AG08395 (cell line): ENCODE measurements at regions not wholly inside any gene's neighbourhood (a gene's known extent, or its start where the extent isn't known, plus 50 kb on each side); places are given as distances from the start of the nearest gene placed in this dataset.
"Not testable (repeated sequence)": the region's sequence is repeated elsewhere in the genome, so short reads cannot be mapped to it uniquely, and the experiment has no call there.

Source experiments
- DNase-seq: peaks from one replicate; pipeline ENCODE4 v3.0.0; 2012; ENCODE audit warnings: mixed read lengths, low spot score

GRCh38 chr13:78139765-78140164 is 221.1 kb upstream of the EDNRB start:
- no peak for DNase-seq

GRCh38 chr13:78138756-78139155 is 220.1 kb upstream of the EDNRB start:
- DNase-seq, result no peak

GRCh38 chr13:78137404-78138142 is 218.9 kb upstream of the EDNRB start:
- DNase-seq, result peak; percentile 67

- DNase-seq, result no peak
Measured at GRCh38 chr13:78136966-78137365, 218.3 kb upstream of the EDNRB start.

GRCh38 chr13:78133511-78133910 is 214.9 kb upstream of the EDNRB start:
- DNase-seq, result no peak

GRCh38 chr13:78131811-78132210 is 213.2 kb upstream of the EDNRB start:
- DNase-seq, result peak; percentile 9

GRCh38 chr13:78131346-78131745 is 212.7 kb upstream of the EDNRB start:
- DNase-seq, result no peak

GRCh38 chr13:78129823-78130222 is 211.2 kb upstream of the EDNRB start:
- DNase-seq, result no peak

GRCh38 chr13:78129359-78129758 is 210.7 kb upstream of the EDNRB start:
- no peak for DNase-seq

GRCh38 chr13:78121459-78122348 is 203.1 kb upstream of the EDNRB start:
- DNase-seq, result peak; percentile 51

- no peak for DNase-seq
Measured at GRCh38 chr13:78121001-78121400, 202.4 kb upstream of the EDNRB start.

- not testable (repeated sequence) for DNase-seq
Measured at GRCh38 chr13:78120144-78120543, 201.5 kb upstream of the EDNRB start.

- DNase-seq, result not testable (repeated sequence)
Measured at GRCh38 chr13:78117070-78117469, 198.4 kb upstream of the EDNRB start.

GRCh38 chr13:78105656-78106055 is 187.0 kb upstream of the EDNRB start:
- no peak for DNase-seq

GRCh38 chr13:78103936-78104335 is 185.3 kb upstream of the EDNRB start:
- DNase-seq, result no peak

- DNase-seq, result no peak
Measured at GRCh38 chr13:78102741-78103140, 184.1 kb upstream of the EDNRB start.

- DNase-seq, result peak; percentile 41
Measured at GRCh38 chr13:78102121-78102677, 183.6 kb upstream of the EDNRB start.

- DNase-seq, result no peak
Measured at GRCh38 chr13:78100486-78100885, 181.9 kb upstream of the EDNRB start.

GRCh38 chr13:78098249-78098648 is 179.6 kb upstream of the EDNRB start:
- DNase-seq, result no peak

GRCh38 chr13:78096221-78096620 is 177.6 kb upstream of the EDNRB start:
- DNase-seq, result no peak

- no peak for DNase-seq
Measured at GRCh38 chr13:78087966-78088678, 169.5 kb upstream of the EDNRB start.
